ENCODE measurements at regions not wholly inside any gene's neighbourhood (a gene's known extent, or its start where the extent isn't known, plus 50 kb on each side); places are given as distances from the start of the nearest gene placed in this dataset.

DNA sequence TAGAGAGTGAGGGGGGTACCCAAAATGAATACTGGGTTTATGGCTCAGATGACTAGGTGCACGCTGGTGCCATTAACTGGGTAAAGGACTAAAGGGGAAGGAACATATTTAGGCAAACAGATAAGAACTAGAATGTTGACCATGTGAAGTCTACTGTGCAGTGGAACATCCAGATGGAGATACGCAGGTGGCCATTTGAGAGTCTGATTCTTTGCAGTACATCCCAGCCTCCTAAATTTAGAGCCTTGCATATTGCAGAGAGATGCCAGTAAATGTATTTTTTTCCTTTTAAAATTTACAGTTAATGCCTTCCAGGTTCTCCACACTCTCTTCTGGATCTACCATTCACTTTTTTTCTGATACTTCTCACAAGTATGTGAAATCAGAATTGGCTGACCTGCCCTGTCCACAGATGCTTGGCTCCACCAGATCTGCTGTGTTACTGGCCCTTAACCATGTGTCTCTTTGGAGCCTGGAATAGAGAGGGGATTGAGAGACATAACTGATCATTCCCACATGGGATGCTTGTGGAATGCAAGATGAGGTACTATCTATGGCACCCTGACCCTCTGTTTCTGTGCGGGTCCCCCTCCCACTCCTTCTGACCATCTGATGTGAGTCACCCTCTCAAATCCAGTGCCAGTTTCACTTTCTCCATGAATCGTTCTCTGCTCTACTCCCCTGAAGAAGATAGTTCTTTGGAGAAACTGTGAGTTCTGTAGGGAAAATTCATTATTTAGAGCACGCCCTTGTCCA is 77.0 kb upstream of the NCAM1 start:
- Histone ChIP-seq H2AFZ (ENCODE audit: low read length) (no peak overlapping the region), H3K4me3 (replicated peaks in 1 of 3; ENCODE audit: insufficient read depth in 1 of 3, low read depth in 2 of 3, low read length in 3 of 3) (no peak overlapping the region), H3K27ac (ENCODE audit: extremely low read length, insufficient read depth, low read length) (no peak overlapping the region), H3K27me3 (ENCODE audit: control insufficient read depth in 1 of 2, insufficient read depth in 2 of 2, low read length in 2 of 2) (peaks cover 0 to 4% of the 10 kb centered on the region in 2 experiments; a peak in 2 of 5 replicates), H3K9me3 (ENCODE audit: low read length) (no peaks in the 10 kb centered on the region), H3K9ac (ENCODE audit: insufficient read depth, low read depth, low read length) (no peak overlapping the region), H3K4me1 (ENCODE audit: insufficient read depth, low read length) (no peaks in the 10 kb centered on the region), H4K20me1 (ENCODE audit: insufficient read depth, low read length) (no peaks in the 10 kb centered on the region), H3K4me2 (ENCODE audit: low read depth, low read length) (no peak overlapping the region), H3K36me3 (replicated peaks in 1 of 2; ENCODE audit: control insufficient read depth in 1 of 2, insufficient read depth in 2 of 2, low read length in 2 of 2) (no peaks in the 10 kb centered on the region), H3K79me2 (ENCODE audit: insufficient read depth, low read length) (no peaks in the 10 kb centered on the region)
- no TSS peak for BruUV-seq (replicated peaks)
- no peak for TF ChIP-seq FOSL1 (CRISPR knock-in tag; IDR thresholded peaks at IDR 0.05; ENCODE audit: borderline replicate concordance)
- TF ChIP-seq, protein P1, sequence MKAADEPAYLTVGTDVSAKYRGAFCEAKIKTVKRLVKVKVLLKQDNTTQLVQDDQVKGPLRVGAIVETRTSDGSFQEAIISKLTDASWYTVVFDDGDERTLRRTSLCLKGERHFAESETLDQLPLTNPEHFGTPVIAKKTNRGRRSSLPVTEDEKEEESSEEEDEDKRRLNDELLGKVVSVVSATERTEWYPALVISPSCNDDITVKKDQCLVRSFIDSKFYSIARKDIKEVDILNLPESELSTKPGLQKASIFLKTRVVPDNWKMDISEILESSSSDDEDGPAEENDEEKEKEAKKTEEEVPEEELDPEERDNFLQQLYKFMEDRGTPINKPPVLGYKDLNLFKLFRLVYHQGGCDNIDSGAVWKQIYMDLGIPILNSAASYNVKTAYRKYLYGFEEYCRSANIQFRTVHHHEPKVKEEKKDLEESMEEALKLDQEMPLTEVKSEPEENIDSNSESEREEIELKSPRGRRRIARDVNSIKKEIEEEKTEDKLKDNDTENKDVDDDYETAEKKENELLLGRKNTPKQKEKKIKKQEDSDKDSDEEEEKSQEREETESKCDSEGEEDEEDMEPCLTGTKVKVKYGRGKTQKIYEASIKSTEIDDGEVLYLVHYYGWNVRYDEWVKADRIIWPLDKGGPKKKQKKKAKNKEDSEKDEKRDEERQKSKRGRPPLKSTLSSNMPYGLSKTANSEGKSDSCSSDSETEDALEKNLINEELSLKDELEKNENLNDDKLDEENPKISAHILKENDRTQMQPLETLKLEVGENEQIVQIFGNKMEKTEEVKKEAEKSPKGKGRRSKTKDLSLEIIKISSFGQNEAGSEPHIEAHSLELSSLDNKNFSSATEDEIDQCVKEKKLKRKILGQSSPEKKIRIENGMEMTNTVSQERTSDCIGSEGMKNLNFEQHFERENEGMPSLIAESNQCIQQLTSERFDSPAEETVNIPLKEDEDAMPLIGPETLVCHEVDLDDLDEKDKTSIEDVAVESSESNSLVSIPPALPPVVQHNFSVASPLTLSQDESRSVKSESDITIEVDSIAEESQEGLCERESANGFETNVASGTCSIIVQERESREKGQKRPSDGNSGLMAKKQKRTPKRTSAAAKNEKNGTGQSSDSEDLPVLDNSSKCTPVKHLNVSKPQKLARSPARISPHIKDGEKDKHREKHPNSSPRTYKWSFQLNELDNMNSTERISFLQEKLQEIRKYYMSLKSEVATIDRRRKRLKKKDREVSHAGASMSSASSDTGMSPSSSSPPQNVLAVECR (CRISPR knock-in tag; IDR thresholded peaks at IDR 0.05; ENCODE audit: borderline replicate concordance), result no peak
- no peak for TF ChIP-seq TCF7 (IDR thresholded peaks at IDR 0.05; ENCODE audit: low read depth)
- TF ChIP-seq, protein P2, sequence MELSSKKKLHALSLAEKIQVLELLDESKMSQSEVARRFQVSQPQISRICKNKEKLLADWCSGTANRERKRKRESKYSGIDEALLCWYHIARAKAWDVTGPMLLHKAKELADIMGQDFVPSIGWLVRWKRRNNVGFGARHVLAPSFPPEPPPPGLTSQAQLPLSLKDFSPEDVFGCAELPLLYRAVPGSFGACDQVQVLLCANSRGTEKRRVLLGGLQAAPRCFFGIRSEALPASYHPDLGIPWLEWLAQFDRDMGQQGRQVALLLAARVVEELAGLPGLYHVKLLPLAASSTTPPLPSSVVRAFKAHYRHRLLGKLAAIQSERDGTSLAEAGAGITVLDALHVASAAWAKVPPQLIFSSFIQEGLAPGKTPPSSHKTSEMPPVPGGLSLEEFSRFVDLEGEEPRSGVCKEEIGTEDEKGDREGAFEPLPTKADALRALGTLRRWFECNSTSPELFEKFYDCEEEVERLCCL (CRISPR knock-in tag; IDR thresholded peaks at IDR 0.05; ENCODE audit: borderline replicate concordance), result no peak
- TF ChIP-seq, protein P3, sequence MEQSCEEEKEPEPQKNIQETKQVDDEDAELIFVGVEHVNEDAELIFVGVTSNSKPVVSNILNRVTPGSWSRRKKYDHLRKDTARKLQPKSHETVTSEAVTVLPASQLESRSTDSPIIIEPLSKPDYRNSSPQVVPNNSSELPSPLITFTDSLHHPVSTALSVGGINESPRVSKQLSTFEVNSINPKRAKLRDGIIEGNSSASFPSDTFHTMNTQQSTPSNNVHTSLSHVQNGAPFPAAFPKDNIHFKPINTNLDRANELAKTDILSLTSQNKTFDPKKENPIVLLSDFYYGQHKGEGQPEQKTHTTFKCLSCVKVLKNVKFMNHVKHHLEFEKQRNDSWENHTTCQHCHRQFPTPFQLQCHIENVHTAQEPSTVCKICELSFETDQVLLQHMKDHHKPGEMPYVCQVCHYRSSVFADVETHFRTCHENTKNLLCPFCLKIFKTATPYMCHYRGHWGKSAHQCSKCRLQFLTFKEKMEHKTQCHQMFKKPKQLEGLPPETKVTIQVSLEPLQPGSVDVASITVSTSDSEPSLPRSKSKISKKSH (CRISPR knock-in tag; IDR thresholded peaks at IDR 0.05; ENCODE audit: borderline replicate concordance), result no peak
- no peak for TF ChIP-seq GFI1 (CRISPR knock-in tag; IDR thresholded peaks at IDR 0.05; ENCODE audit: borderline replicate concordance)
- TF ChIP-seq ZNF557 (CRISPR knock-in tag; IDR thresholded peaks at IDR 0.05), result no peak
- no peak for TF ChIP-seq SMARCE1 (IDR thresholded peaks at IDR 0.05; ENCODE audit: borderline replicate concordance)
- TF ChIP-seq REXO4 (CRISPR knock-in tag; IDR thresholded peaks at IDR 0.05; ENCODE audit: borderline replicate concordance), result no peak
- DNase-seq (ENCODE audit: low spot score) (no peak), FAIRE-seq (no peak), ATAC-seq (no peak)
- POLR2A ChIA-PET, result no interaction called here
- in situ Hi-C loops (cut with HindIII; ENCODE audit: extremely low pct_ligation_motif_present, low pct_unique_long_range_greater_than_20kb) (no loop called here), intact Hi-C loops (cut with micrococcal nuclease; ENCODE audit: unreplicated experiment) (no loop called here)
- CTCF ChIA-PET (ENCODE audit: low intra/inter-chr PET ratio, low total read pairs), result no interaction called here
- 11% methylated on average over 5 of the region's 5 CpGs for WGBS (ENCODE audit: low lambda C conversion rate)

All from HepG2 (cell line).